ENCODE measurements at regions not wholly inside any gene's neighbourhood (a gene's known extent, or its start where the extent isn't known, plus 50 kb on each side); places are given as distances from the start of the nearest gene placed in this dataset.

DNA sequence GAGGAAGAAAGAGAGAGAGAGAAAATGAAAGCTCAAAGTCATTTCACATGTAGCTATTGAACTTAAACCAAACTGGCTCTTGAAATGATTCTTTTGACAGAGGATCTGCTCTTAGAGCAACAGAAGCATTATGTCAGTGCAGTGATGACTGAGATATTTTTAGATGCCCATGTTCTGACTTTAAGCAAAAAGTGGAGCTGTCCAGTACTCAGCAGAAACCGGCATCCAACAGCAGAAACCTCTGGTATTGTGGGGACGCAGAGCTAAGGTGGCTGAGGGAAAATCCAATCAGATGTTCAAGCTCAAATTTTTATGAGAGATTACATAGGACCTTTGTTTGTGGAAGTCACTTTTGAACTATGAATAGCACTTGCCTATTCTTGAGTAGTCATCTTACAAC, 69.8 kb upstream of the ANKFN1 start:
- Histone ChIP-seq H3K27ac (ENCODE audit: low read length) (no peak overlapping the region), H3K9me3 (replicated peaks; ENCODE audit: control insufficient read depth, low read depth, low read length) (peaks cover 4% of the 10 kb centered on the region), H3K4me3 (ENCODE audit: low read length) (no peak overlapping the region), H3K27me3 (ENCODE audit: control insufficient read depth, insufficient read depth, low read length) (no peaks in the 10 kb centered on the region), H3K36me3 (ENCODE audit: control insufficient read depth, insufficient read depth, low read length) (no peaks in the 10 kb centered on the region), H3K4me1 (ENCODE audit: control insufficient read depth, insufficient read depth, low read length) (no peaks in the 10 kb centered on the region)
- 60% methylated on average over 1 of the region's 2 CpGs for WGBS (ENCODE audit: insufficient coverage)
- no peak for DNase-seq

DNA sequence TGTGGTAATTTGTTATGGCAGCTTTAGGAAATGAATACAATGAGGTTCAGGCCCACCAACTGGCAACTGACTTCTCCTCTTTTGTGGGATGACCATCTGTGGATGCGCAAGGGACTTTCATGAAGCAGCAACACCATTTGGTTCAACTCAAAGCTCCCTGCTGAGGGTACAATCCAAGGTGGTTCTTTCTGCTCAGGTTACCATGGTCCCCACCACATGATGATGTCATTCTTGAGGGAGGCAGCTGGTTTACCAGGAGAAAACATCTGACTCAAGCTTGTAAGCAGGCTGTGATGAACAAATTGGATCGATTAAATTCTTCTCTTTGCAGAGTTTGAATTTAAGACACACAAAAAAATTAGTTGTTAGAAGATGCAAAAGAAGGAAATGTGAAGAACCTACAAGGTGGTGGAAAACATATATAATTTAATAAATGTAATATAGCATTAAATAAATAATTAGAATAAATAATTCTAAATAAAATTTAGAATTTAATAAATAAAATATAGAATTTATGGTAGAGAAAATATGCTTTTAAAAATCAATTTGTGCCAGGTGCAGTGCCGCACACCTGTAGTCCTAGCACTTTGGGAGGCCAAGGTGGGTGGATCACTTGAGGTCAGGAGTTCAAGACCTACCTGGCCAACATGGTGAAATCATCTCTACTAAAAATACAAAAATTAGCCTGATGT, 67.6 kb upstream of the ANKFN1 start:
- H3K9me3 ChIP-seq (replicated peaks; ENCODE audit: control insufficient read depth, low read depth, low read length): peaks cover 4% of the 10 kb centered on the region
- H3K4me1 ChIP-seq (ENCODE audit: control insufficient read depth, insufficient read depth, low read length): no peaks in the 10 kb centered on the region
- no CpG with 5 or more reads among the region's 3 CpGs for WGBS (ENCODE audit: insufficient coverage)
- no peak for DNase-seq
- H3K36me3 ChIP-seq (ENCODE audit: control insufficient read depth, insufficient read depth, low read length): no peaks in the 10 kb centered on the region
- H3K27ac ChIP-seq (ENCODE audit: low read length): no peak overlapping the region
- no peaks in the 10 kb centered on the region for H3K27me3 ChIP-seq (ENCODE audit: control insufficient read depth, insufficient read depth, low read length)
- H3K4me3 ChIP-seq (ENCODE audit: low read length): no peak overlapping the region

DNA sequence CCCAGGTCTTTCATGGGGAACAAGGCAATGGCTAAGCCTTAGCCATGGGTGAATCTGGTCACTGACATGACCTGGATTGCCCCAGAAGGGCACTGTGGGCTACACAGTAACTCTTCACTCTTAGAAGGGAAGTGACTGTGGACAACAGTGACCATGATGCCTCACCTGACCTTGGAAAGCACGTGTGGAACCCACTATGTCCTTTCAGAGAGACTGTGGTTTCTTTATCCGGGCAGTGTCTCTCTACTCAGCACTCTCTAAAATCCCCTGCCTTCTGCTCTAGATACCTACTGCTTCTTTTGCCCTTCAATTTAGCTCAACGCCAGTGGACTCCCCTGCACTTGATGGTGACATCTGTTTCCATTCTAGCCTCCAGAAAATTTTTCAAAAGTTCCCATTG, 66.1 kb upstream of the ANKFN1 start:
- Histone ChIP-seq H3K4me3 (ENCODE audit: low read length) (no peak overlapping the region), H3K27me3 (ENCODE audit: control insufficient read depth, insufficient read depth, low read length) (no peaks in the 10 kb centered on the region), H3K36me3 (ENCODE audit: control insufficient read depth, insufficient read depth, low read length) (no peaks in the 10 kb centered on the region), H3K27ac (ENCODE audit: low read length) (no peak overlapping the region), H3K9me3 (replicated peaks; ENCODE audit: control insufficient read depth, low read depth, low read length) (peaks cover 4% of the 10 kb centered on the region), H3K4me1 (ENCODE audit: control insufficient read depth, insufficient read depth, low read length) (no peaks in the 10 kb centered on the region)
- no peak for DNase-seq
- 59% methylated on average over 3 of the region's 3 CpGs for WGBS (ENCODE audit: insufficient coverage)

DNA sequence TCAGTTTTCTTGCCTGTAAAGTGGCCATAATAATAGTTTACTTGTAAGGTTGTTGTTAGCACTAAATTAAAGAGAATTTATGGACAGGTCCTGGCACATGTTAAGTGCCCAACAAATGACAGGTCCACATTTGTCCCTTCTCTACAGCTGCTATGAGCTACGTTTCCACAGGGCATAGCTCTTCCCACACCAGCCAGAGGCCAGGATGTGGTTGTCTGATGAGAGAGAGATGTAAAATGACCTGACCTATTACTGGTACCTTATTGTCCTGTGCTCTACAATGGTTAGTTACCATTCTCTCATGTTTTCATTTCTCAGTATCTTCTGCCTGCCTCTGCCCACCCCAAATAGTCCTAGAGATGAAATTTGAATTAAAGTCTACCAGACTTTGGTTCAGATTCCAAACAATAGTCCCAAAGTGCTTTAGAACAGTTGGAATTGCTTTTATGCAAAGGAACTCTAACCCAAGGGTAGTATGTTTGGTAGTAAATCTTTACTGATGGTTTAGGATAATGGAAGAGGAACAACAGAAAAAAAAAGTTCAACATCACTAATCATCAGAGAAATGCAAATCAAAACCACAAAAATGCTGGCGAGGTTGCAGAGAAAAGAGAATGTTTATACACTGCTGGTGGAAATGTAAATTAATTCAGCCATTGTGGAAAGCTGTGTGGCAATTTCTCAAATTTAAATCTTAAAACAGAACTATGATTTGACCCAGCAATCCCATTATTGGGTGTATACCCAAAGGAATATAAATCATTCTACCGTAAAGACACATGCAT, 57.1 kb upstream of the ANKFN1 start:
- Histone ChIP-seq H3K27ac (ENCODE audit: low read length) (no peak overlapping the region), H3K4me3 (ENCODE audit: low read length) (no peak overlapping the region), H3K9me3 (replicated peaks; ENCODE audit: control insufficient read depth, low read depth, low read length) (no peaks in the 10 kb centered on the region), H3K36me3 (ENCODE audit: control insufficient read depth, insufficient read depth, low read length) (no peaks in the 10 kb centered on the region), H3K27me3 (ENCODE audit: control insufficient read depth, insufficient read depth, low read length) (no peaks in the 10 kb centered on the region), H3K4me1 (ENCODE audit: control insufficient read depth, insufficient read depth, low read length) (no peaks in the 10 kb centered on the region)
- DNase-seq: no peak
- WGBS (ENCODE audit: insufficient coverage): no CpG with 5 or more reads among the region's 3 CpGs

DNA sequence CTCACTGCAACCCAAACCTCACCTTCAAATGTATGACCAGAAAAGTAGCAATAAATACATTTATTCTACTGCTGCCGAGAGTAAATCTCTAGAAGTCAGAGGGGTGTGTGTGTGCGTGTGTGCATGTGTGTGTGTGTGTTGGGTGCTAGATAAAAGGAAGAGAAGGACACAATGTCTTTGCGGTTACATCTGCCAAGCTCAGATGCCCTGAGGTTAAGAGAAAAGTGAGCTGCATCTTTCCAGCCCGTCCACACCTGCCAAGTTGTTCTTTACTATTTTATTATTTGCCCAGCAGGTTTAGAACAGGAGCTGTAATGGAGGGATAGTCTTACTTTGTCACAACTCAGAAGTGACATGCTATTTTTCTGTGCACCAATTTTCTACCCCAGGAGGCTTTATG, 54.5 kb upstream of the ANKFN1 start:
- no CpG with 5 or more reads among the region's 4 CpGs for WGBS (ENCODE audit: insufficient coverage)
- H3K27me3 ChIP-seq (ENCODE audit: control insufficient read depth, insufficient read depth, low read length): no peaks in the 10 kb centered on the region
- no peak overlapping the region for H3K4me3 ChIP-seq (ENCODE audit: low read length)
- DNase-seq: no peak
- no peaks in the 10 kb centered on the region for H3K9me3 ChIP-seq (replicated peaks; ENCODE audit: control insufficient read depth, low read depth, low read length)
- H3K4me1 ChIP-seq (ENCODE audit: control insufficient read depth, insufficient read depth, low read length): no peaks in the 10 kb centered on the region
- H3K27ac ChIP-seq (ENCODE audit: low read length): no peak overlapping the region
- H3K36me3 ChIP-seq (ENCODE audit: control insufficient read depth, insufficient read depth, low read length): no peaks in the 10 kb centered on the region

DNA sequence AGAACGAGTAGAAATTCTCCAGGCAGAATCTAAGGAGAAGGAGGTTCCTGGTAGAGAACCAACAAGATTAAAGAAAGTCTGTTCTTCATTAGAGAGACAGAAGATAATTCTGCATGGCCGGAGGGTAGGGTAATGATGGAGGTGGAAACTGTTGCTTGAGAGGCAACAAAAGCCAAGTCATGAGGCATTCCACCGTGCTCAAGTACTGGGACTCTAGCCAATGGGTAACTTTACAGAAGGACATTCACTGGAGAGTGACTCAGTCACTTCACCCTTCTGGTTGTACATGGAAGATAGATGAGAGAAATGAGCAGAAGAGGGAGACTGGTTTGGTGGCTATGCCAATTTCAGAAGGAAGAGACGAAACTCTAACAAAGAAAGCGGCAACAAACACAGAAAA, 53.6 kb upstream of the ANKFN1 start:
- Histone ChIP-seq H3K27ac (ENCODE audit: low read length) (no peak overlapping the region), H3K36me3 (ENCODE audit: control insufficient read depth, insufficient read depth, low read length) (no peaks in the 10 kb centered on the region), H3K27me3 (ENCODE audit: control insufficient read depth, insufficient read depth, low read length) (no peaks in the 10 kb centered on the region), H3K4me1 (ENCODE audit: control insufficient read depth, insufficient read depth, low read length) (no peaks in the 10 kb centered on the region), H3K9me3 (replicated peaks; ENCODE audit: control insufficient read depth, low read depth, low read length) (no peaks in the 10 kb centered on the region), H3K4me3 (ENCODE audit: low read length) (no peak overlapping the region)
- WGBS (ENCODE audit: insufficient coverage): 69% methylated on average over 3 of the region's 5 CpGs
- DNase-seq: no peak
